GM18873 (cell line): ENCODE measurements at regions not wholly inside any gene's neighbourhood (a gene's known extent, or its start where the extent isn't known, plus 50 kb on each side); places are given as distances from the start of the nearest gene placed in this dataset.
"Not testable (repeated sequence)": the region's sequence is repeated elsewhere in the genome, so short reads cannot be mapped to it uniquely, and the experiment has no call there.

Source experiments
- ATAC-seq: cut with Tn5 transposase; IDR thresholded peaks from one replicate; pipeline ENCODE4 v1.9.1; 2021; ENCODE audit warnings: mild to moderate bottlenecking, moderate library complexity, moderate number of reproducible peaks; ENCODE audit not compliant: unreplicated experiment, low FRiP score

DNA sequence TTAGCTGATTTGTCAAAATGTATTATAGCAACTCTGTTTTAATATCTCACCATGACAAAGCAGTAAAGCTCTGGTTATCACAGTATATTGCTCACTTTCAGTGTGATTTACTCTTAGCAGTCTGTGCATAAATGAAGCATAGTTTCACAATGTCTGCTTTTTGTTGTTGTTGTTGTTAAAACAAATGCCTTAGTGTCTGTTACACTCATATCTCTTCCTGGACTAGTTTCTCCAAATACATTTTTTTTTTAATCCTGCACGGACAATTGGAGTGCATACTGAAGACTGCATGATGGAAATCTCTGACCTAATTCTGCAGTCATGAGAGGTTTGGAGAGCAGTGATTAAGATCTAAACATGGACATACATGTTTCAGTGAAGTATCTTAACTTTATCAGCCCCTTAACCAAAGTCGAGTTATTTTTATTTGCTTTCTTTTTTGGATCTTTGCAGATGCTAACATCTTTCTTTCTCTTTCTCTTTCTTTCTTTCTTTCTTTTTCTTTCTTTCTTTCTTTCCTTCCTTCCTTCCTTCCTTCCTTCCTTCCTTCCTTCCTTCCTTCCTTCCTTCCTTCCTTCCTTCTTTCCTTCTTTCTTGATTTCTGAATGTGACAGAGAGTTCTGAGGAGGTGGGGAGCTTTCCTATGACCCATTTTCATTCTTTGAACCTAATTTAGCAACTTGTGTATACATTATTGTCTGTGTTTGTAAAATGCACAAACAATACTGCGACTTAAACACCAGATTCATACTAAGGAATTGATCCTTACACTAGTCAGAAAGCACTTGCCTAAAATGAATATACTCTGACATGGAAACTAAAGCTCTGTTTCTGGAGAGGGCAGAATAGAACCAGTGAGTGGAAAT is 161.5 kb upstream of the AGR3 start:
- no peak for ATAC-seq

DNA sequence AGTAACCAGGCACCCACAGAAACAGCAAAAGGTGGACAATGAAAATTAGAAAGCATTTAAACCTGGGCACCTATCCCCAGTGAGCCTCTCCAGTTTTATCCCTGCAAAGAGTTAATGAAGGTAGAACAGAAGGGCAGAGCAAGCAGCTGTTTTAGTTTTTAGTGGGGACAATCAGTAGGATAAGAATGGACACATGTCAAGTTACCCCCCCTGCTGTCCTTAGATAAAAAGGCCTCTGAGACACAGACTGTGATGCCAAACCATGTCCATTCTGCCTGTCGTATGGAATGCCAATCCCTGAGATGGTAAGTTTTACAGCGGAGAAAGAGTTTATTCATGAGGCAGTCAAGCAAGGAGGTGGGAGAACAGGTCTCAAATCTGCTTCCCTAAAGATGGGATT is 162.6 kb upstream of the AGR3 start:
- no peak for ATAC-seq

DNA sequence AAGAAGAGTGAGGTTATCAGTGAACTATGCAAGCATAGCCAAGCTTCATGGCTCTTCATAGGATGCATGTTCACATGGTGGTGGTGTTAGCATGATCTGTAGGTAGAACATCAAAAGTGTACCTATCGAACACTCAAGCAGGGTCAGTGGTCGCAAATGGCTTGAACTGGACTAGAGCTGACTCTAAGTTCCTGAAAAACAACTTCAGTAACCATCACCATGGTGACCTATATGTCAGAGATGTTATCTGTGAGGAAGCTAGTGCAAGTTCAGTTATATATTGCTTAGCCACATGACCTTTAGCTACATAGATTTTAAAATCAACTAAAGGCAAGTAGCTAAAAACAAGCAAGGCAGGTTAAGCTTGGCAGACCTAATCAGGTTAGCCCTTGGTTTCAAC is 163.1 kb upstream of the AGR3 start:
- no peak for ATAC-seq

DNA sequence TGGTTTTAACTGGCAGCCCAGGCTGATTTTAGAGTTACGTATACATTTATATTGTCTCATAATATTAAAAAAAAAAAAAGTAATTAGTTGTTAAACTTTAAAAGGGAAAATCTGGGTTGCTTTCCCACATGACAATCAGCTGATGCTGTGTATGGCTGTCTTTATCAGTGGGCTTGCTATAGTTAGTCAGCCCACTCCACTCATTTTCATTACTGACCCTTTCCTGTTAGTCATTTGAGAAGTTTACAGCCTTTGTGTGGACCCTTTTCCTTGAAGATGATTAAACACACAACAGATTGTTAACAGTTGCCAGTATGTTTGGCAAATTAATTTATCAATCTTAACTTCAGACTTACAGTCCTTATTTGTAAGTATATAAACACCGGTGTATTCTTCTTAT is 164.5 kb upstream of the AGR3 start:
- no peak for ATAC-seq

DNA sequence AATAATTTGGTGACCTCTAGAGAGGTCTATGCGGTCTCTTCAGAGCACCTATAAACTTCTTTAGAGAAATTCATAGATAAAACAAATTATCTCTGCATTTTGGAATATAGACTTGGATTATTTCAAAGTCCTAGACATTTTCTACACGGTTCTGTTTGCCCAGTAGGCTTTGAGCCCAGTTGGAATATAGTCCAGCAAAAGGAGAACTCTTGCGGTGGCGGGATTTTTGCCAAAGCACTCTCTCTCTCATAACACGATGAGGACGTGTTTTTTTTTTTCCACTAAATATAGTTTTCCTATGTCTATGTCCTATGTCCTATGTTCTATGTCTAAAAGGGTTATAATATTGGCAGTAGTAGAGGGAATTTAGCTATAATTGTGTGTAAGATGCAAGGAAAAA is 164.9 kb upstream of the AGR3 start:
- no peak for ATAC-seq

DNA sequence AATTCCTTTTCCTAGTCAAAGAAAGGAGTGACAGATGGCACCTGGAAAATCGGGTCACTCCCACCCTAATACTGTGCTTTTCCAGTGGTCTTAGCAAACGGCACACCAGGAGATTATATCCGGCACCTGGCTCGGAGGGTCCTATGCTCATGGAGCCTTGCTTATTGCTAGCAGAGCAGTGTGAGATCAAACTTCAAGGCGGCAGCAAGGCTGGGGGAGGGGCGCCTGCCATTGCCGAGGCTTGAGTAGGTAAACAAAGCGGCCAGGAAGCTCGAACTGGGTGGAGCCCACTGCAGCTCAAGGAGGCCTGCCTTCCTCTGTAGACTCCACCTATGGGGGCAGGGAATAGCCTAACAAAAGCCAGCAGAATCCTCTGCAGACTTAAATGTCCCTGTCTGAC is 171.4 kb upstream of the AGR3 start:
- not testable (repeated sequence) for ATAC-seq

DNA sequence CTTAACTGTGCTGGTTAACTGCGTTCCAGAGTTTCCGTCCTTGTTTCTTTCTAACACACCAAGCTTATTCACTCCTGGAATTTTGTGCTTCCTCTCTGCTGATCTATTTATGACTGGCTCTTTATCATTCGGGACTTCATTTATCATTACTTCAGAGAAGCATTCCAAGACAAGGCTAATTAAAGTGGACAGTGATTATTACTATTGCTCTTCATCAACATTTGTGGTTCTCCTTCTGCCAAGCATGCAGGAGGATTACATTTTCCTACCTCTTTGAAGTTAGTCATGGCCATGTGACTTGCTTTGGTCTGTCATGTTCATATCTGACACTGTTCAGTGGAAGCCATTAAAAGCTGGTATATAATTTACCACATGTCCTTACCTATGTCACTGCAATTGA is 172.4 kb upstream of the AGR3 start:
- ATAC-seq: no peak

DNA sequence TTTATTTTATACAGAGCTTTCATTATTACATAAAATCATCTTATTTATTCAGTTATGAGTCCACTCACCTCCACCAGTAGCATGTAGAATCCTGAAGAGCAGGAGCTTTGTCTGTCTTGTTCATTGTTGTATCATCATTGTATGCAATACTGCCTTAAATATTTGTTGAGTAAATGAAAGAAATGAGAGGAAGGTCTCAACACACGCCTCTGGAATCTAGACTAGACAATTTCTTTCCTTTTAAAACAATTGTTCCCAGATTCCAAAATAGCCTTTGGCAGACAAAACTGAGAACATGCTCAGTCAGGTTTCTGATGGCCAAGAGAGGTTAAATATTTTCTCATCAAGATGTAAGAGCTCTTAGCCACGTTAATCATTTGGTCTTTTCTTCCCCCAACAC is 173.1 kb upstream of the AGR3 start:
- ATAC-seq: no peak

DNA sequence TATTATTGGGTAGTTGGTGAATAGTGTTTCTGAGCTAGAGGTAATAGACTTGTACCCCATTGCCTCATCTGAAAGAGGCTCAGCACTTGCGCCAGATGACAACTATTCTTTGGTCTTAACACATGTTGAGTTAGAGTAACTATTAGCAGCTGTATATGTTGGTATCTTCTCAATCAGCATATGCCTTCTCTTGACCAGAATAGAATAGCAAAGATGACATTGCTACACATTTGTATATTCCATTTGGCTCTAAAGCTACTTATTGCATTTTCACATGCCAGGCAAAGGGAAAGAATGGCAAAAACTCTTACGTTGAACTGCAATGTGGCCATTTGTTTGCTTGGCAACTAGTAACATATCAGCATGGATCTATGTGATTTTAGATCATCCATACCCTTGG is 173.8 kb upstream of the AGR3 start:
- ATAC-seq: no peak

DNA sequence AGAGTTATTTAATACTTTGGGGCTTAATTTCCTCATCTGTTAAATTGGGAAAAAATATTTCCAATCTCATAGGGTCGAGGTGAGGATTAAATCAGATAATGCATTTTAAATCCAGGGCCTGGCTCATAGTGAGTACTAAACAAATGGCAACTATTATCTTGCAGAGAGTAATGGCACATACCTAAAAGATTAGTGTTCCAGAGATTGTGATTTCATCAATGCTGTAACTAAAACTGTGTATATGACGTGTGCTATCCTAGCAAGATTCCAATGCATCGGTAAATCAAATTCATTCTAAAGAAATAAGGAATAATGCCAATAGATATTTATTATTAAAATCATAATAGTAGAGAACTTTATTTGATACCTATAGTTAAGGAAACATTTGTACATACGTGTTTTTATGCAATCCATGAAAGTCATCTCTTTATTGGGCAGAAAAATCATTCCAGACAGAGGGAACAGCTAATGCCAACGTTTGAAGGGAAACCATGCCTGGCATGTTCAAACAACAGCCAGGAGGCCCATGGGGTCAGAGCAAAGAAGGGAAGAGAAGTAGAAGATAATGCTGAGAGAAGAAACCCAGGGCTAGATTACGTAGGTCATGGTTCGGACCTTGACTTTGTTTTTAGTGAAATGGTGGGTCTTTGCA is 174.8 kb upstream of the AGR3 start:
- ATAC-seq: no peak

DNA sequence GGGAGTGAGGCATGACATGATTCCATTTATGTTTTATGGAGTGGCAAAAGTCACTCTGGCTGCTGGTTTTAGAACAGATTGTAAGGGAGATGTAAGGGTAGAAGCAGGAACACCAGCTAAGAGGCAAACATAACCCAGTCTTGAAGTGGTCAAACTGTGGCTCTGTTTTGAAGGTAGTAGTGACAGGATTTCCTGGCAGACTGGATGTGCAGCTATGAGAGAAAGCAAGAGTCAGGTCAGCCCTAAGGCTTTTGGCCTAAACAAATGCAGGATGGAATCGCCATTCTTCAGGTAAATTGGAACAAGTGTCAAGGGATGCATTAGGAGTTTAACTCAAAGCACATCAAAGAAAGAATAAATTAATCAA is 175.3 kb upstream of the AGR3 start:
- ATAC-seq: no peak

DNA sequence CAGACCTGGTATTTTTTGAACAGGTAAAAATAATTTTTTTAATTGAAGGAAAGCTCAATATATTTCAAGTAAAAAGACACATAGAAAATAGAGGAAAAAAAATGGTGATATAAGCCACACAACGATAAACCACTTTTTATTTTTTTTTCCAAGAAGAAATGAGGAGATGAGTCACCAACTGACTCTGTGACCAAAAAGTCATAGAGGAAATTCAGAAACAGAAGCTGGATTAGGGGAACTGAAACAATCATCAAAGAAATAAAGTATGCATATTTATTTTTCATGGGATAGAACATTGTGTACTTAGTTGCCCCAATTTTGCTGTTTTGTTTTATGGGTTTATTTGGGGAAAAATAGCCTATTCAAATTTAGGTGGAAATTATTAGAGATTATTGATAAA is 176.8 kb upstream of the AGR3 start:
- ATAC-seq: no peak

DNA sequence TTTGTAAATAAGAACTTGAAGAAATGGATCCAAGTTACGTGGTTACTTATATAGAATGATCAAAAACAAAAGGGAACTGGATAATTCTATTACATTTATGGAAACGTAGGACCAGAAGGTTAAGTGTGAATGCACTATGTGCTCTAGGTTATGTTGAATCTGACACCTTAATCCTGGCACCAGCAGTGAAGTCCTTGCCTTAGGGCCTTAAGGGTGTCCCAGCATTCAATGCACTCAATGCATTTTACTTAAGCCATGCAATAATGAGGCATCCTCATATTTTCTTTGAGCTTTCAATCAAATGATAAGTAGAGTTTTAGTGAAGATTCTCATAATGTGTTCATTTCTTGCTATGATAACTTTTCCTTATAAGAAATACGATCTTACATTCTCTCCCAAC is 178.3 kb upstream of the AGR3 start:
- ATAC-seq: no peak

DNA sequence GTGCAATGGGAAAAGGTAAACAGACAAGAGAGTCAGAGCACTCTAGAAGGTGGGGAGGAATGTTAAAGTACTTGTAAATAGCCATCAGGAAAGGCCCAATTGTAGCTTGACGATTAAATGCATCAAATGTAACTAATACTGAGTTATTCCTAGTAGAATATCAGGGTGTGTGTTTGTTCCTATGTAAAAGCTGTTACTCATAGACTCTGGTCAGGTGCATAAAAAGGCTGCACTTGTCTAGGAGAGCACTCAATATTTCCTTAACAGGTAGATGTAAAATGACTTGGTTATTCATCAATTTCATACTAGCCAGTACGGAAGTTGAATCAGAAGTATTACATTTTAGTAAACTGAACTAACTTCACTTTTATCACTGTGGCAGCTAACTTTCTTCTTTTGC is 179.7 kb upstream of the AGR3 start:
- ATAC-seq: no peak

DNA sequence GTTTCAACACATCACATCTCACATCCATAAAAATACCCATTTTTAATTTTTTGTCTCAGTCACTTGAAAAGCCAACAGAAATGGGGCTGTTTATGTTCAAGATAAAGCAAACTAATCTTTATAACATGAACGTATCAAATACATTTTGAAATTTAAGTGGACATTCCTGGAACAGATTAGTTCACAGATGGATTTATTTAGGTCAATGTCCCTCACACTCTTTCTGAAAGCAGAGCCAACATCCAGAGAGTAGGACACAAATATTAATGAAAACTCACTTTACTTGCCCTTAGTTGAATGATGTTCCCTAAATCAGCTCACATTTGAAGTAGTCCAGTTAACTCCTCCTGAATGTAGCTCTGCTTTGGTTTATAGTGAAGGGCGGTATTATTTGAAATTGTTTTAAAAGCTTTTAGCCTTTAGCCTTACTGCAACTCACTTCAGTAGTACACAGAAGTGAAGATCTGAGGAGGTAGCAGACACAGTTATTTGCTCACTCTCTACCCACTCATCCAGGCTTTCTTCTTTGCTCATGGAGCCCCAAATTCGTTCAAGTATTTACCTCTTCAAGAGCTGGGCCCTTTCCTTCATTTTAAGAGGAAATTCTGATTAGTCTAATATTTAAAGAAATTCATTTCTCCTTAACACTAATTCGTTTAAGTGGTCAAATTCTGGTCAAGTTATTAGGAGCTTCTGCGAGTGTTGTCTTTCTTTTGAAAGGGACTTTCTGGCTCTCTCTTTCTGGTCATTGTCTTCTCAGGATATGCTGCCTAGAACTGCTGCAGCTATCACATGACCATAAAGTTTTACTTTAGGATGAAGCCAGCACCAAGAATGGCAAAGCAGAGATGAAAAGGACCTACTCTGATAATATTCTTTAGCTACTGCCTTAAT is 180.6 kb upstream of the AGR3 start:
- no peak for ATAC-seq

DNA sequence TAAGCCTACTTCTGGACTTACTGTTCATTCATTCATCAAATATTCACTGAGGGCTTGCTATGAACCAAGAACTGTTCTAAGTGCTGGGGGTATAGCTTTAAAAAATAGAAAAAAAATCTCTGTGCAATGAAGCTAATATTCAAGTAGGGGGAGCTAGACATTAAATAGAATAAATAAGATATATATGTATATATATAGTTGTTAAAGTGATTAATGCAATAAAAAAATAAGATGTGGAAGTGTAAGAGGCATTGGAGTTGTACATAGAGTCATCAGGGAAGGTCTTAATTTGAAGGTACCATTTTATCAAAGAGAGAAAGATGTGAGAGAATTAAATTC is 181.2 kb upstream of the AGR3 start:
- no peak for ATAC-seq

DNA sequence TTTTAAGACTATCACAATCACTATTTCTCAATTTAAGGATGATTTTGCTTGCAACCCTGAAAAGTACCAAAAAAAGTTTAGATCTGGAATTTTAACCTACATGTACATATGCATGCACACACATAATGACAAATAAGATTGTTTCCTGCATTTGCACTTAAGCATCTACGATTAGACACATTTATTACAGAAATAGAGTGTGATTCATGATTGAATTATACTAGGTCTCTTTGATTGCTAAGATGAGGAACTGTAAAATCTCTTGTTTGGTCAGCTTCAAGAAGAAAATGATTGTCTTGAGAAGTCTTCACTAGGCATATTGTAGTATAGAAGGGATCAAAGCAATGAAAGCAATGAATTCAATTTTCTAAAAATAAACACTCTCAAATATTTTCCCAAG is 185.9 kb upstream of the AGR3 start:
- ATAC-seq: no peak

DNA sequence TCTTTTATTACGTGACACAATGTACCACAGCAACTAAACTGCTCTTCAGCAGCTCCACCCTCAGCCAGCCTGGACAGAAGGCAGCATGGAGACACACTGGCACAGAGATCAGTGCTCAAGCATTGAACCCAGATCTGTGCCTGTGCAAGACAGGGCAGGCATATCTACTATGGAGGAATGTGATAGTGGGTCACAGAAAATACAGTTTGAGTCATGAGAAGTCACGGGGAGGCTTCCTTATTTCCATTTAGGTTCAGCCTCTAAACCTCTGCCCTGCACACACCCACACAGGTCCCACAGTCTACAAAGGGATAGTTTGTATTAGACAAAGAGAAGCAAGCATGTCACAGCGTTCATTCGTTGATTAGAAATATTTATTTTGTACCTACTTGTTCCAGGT is 187.4 kb upstream of the AGR3 start:
- ATAC-seq: no peak

DNA sequence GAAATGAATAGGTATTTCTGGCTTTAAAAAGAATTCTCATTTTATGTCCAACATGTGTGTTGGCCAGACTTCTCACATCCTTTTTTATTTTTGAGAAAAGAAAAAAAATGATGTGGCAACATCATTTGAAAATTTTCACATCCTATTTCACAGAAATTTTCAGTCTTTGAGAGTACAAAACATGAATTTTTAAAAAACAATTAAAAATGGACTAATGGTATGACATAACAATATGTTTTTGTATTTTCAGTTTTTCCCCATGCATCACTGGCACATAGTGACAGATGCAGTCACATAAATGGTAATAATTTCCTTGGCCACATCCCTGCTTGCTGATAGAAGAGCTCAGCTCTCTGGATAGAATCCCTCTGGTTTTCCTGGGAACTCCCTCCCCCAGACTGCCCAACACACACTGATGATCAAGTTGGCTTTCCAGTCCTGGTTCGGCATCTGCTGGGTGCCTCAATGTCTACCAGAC is 188.5 kb upstream of the AGR3 start:
- no peak for ATAC-seq

DNA sequence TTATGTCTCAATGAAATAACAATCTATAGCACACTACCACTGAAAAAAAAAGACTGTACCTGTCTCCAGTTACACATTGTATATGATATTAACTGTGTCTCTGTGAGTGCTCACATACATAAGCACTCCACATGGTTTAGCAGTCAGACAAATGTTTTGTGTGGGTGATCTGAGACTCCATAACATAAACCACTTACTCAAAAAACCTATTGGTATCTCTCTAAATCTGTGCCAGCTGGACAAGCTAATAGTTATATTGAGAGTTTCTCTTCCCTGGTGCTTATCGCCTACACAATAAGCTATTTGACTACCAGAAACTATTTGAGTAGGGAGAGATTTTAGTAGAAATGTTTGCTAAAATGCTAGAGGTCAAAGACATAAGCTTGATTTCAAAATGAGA is 190.1 kb upstream of the AGR3 start:
- peak; percentile 63 for ATAC-seq

DNA sequence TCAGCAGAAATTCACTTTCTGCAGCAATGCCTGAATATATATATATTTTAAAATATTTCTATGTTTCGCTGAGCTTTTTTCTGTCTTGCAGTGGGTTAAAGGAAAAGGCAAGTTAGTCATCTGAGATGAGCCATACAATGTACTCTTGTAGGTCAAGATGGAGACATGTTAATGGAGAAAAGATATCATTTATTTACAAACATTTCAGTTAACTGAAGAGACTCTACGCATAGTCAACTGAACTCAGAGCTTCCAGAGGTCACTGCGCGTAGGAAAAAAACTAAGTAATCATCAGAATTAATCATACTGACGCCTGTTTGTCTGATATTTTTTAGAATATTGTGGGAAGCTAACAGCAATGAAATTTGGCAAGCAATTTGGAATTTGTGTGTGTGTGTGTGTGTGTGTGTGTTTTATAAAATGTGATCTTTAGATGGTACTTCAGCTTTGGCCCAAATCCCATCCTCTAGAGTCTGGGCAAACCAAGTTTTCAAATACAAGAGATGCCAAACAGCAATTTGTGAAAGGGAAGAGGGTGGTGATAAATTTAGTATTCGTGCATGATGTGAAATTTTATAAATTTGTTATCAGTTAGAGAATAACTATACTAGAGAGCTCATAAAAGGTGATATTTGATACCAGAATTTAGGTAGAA is 193.9 kb upstream of the AGR3 start:
- no peak for ATAC-seq
